GM20000 (cell line): ENCODE measurements at regions not wholly inside any gene's neighbourhood (a gene's known extent, or its start where the extent isn't known, plus 50 kb on each side); places are given as distances from the start of the nearest gene placed in this dataset.

Experiments
- DNase-seq: peaks from one replicate; pipeline ENCODE4 v3.0.0; 2012; ENCODE audit warnings: low spot score
- TF ChIP-seq, protein P1 (sequence below): IDR thresholded peaks from 2 replicates; pipeline ENCODE4 v1.5.1; 2012; ENCODE audit warnings: mild to moderate bottlenecking, control low read depth; ENCODE audit errors: extremely low read depth, missing control alignments

DNA sequence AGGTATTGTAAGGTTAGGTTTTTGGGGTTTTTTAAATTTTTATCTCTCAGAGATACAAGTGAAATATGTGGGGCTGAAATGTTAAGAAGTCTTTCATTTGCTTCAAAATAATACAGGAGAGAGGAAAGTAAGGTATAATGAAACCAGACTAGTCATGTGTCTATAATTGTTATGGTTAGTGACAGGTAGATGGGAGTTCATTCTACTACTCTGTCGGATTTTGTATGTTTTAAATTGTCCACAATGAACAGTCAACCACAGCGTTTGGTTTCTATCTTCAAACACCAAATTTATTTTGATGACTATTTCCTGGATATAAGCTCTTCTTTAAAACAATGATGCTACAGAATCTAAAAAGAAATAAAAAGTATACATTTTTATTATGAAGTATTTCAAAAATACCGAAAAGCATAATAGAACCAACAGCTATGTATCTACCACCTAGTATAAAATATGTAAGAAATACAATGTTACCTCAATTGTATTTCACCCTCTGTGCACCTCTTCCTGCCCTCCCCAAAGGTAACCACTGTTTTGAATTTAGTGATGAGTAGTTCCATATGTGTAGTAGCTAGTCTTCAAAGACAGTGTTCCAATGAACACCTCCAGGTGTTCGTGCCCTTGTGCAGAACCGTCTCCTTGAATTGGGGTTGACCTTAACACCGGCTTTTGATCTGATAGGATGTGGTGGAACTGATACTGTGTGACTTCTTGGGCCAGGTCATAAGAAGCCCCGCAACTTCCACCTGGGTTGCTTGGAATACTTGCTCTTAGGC is 74.8 kb upstream of the CDK1 start:
- no peak for DNase-seq
- TF ChIP-seq, protein P1, sequence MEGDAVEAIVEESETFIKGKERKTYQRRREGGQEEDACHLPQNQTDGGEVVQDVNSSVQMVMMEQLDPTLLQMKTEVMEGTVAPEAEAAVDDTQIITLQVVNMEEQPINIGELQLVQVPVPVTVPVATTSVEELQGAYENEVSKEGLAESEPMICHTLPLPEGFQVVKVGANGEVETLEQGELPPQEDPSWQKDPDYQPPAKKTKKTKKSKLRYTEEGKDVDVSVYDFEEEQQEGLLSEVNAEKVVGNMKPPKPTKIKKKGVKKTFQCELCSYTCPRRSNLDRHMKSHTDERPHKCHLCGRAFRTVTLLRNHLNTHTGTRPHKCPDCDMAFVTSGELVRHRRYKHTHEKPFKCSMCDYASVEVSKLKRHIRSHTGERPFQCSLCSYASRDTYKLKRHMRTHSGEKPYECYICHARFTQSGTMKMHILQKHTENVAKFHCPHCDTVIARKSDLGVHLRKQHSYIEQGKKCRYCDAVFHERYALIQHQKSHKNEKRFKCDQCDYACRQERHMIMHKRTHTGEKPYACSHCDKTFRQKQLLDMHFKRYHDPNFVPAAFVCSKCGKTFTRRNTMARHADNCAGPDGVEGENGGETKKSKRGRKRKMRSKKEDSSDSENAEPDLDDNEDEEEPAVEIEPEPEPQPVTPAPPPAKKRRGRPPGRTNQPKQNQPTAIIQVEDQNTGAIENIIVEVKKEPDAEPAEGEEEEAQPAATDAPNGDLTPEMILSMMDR: no peak

DNA sequence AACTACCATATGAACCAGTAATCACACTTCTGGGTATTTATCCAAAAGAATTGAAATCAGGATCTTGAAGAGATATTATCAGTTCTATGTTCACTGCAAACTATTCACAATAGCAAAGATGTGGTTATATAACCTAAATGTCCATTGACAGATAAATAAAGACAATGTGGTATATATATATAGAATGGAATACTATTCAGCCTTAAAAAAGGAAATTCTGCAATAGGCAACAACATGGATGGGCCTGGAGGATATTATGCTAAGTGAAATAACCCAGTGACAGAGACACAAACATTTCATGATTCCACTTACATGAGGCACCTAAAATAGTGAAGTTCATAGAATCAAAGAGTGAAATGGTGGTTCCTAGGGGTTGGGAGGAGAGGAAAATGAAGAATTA is 90.6 kb upstream of the CDK1 start:
- TF ChIP-seq, protein P1: no peak
- no peak for DNase-seq

DNA sequence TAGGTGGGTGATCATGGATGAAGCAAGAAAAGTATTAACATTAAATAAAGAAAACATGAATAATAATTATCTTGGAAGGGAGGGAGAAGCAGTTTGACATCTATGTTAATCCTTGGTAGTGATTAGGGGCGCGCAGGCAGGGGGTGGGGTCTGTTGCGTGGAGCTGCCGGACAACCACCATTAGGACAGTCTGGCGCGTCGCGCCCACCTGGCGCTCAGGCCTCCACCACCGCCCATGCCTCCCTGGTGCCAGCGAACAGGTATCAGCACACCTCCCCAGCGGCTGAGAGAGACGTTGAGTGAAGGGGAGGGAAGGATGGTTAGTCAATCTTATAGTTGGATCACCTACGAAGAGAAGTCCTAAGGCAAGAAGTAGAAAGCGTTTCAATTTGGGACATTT is 94.2 kb upstream of the CDK1 start:
- DNase-seq: no peak
- TF ChIP-seq, protein P1: no peak

DNA sequence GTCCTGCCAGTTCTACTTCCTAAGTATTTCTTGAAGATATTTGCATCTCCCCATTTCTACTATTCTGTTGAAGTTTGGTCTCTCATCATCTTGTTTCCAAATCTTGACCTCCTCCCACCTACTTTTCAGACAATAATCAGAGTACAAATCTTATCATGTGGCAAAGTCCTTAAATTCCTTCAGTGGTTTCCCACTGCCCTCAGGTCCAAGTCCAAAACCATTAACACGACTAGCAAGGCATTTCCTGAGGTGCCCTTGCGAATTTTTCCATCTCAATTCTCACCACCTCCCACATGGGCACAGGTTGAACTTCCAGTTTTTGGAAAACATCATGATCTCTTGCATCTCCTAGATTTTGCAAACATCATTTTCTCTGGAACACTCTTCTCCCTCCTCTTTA is 97.2 kb upstream of the CDK1 start:
- no peak for DNase-seq
- TF ChIP-seq, protein P1: no peak

DNA sequence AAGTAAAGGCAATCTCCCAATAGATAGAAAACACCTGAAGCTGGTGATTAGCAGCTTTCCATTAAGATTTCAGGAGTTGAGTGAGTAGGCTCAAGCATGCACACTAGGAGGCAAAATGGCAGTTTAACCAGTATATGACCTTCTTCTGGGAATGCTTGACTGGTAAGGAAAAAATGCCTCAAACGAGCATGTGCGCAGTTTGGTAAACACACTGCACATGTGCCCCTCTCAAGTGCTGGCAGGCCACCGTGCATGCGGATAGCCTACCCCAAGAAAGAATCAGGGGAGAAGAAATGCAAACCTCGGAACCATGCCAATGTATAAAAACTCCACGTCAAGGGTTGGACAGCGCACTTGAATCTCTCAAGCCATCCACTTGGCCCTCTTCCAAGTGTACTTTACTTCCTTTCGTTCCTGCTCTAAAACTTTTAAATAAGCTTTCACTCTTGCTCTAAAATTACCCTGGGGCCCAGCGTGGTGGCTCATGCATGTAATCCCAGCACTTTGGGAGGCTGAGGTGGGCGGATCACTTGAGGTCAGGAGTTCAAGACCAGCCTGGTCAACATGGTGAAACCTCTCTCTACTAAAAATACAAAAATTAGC is 98.8 kb upstream of the CDK1 start:
- no peak for DNase-seq

DNA sequence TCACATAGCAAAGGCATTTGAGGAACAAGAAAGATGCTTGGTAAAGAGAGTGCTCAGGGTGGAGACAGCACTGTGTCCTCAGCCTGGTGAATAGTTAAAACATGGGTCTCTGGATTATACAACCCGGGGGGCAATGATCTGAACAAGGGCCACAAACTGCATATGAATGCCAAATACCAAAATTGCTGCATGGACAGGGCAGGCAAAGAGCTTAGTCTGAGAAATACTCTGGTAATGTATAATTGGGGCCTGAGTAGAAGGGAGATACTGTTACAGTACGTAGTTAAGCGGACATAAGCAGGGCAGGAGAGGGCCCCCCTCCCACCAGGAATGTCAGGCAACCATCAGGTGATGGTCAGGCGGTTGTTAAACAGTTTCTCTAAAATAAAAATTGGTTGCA is 99.3 kb upstream of the CDK1 start:
- TF ChIP-seq, protein P1: no peak
- no peak for DNase-seq

More for the DNA sequence above, 98.8 kb upstream of the CDK1 start:
- TF ChIP-seq, protein P1: no peak

DNA sequence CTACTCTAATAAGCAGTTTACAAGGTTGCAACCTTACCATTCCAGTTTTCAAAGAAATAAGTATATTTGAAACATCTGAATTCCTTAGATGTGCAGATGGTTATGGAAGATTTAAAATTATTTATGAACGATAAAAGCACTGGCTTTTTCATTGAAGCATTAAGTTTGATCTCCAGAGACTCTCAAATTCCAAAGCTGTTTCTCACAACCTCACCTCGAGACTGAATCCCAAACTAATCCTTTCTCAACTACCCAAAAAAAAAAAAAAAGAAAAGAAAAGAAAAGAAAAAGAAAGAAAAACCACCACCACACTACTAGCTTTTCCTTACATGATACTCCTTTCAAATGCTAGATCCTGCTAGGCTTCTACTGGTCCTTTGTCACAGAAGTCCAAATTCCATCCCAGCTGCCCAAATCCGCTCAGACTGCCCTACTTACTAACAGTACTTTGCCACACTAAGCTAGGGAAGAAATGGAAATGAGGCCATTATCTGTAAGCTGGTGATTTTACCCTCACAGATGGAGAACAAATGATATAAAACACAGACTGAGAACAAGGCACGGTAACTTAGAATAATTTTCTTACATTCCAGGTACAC is 100.6 kb upstream of the CDK1 start:
- TF ChIP-seq, protein P1: no peak
- DNase-seq: no peak
